Upper lobe of right lung (tissue), 1 donor: ENCODE measurements at regions not wholly inside any gene's neighbourhood (a gene's known extent, or its start where the extent isn't known, plus 50 kb on each side); places are given as distances from the start of the nearest gene placed in this dataset.

Experiments
- ATAC-seq: fragments of 200-7000 bp; cut with Tn5 transposase; one replicate; pipeline ENCODE4 v1.9.1; 2020; ENCODE audit warnings: mild to moderate bottlenecking, moderate library complexity
- DNase-seq: peaks from one replicate; pipeline ENCODE4 v3.0.0-alpha.2; 2020
- H3K27ac ChIP-seq: fragments of 200-600 bp; one replicate; pipeline ENCODE4 v1.8.0; 2022
- H3K27me3 ChIP-seq: fragments of 200-600 bp; one replicate; pipeline ENCODE4 v1.8.0; 2022; ENCODE audit warnings: mild to moderate bottlenecking
- H3K36me3 ChIP-seq: fragments of 200-600 bp; one replicate; pipeline ENCODE4 v1.8.0; 2022
- H3K4me1 ChIP-seq: fragments of 200-600 bp; one replicate; pipeline ENCODE4 v1.8.0; 2022
- H3K4me3 ChIP-seq: fragments of 200-600 bp; one replicate; pipeline ENCODE4 v1.8.0; 2022; ENCODE audit warnings: mild to moderate bottlenecking
- H3K9me3 ChIP-seq: fragments of 200-600 bp; one replicate; pipeline ENCODE4 v1.8.0; 2022
- CTCF ChIP-seq: fragments of 200-600 bp; IDR thresholded peaks from one replicate; pipeline ENCODE4 v1.8.0; 2022; ENCODE audit warnings: antibody characterized with exemption
- intact Hi-C: fragments of 100-400 bp; cut with DNase I; formaldehyde crosslinking; loops from one replicate; pipeline ENCODE4 v1.11.0; 2022
- donor health status: DM: no; HTN: yes; CAD: no; lungs with severe emphysema.

- no peak for TF ChIP-seq CTCF
- no peaks in the 10 kb centered on the region for H3K36me3 ChIP-seq
- no peaks in the 10 kb centered on the region for H3K27me3 ChIP-seq
- no peak for DNase-seq
- H3K9me3 ChIP-seq, result no peaks in the 10 kb centered on the region
- H3K4me3 ChIP-seq, result no peak overlapping the region
- intact Hi-C loops, result no loop called here
- ATAC-seq, result no peak
- no peak overlapping the region for H3K27ac ChIP-seq
- H3K4me1 ChIP-seq, result no peaks in the 10 kb centered on the region
Measured at GRCh38 chr2:217404236-217404760, 544.4 kb upstream of the TNP1 start.

DNA sequence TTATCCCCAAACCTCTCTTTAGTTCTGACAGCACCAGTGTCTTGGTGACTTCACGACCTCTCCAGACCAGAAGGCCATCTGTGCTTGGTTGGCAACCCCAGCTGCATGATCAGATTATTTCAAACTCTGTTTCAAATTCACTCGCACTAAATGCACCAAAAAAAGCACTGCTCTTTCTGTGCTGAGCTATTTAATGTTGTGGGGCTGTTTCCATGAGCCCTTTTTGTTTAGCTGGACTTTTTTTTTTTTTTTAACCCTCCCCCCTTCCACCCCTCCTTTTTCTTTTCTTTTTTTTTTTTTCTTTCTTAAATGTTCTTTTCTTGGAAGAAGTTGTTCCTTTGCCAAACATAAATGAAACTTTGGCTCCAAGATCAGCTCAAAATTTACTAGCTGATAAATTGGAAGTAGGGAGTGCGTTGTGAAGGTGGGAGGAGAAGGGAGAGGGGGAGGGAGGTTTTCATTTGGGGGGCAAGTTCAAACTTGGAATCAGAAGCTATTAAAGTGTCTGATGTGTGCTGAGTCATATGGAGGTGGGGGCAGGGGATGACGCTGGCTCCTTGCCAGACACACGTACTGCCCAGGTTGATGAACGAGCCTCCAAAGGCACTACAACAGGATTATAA lies 543.0 kb upstream of the TNP1 start:
- Histone ChIP-seq H3K9me3 (no peaks in the 10 kb centered on the region), H3K4me1 (no peaks in the 10 kb centered on the region), H3K27me3 (no peaks in the 10 kb centered on the region), H3K36me3 (no peaks in the 10 kb centered on the region), H3K4me3 (no peak overlapping the region), H3K27ac (no peak overlapping the region)
- TF ChIP-seq CTCF, result no peak
- DNase-seq, result no peak
- no peak for ATAC-seq
- intact Hi-C loops, result no loop called here

- Histone ChIP-seq H3K9me3 (no peaks in the 10 kb centered on the region), H3K27ac (no peak overlapping the region), H3K27me3 (no peaks in the 10 kb centered on the region), H3K36me3 (no peaks in the 10 kb centered on the region), H3K4me1 (no peaks in the 10 kb centered on the region), H3K4me3 (no peak overlapping the region)
- intact Hi-C loops, result no loop called here
- ATAC-seq (no peak), DNase-seq (no peak)
- no peak for TF ChIP-seq CTCF
Measured at GRCh38 chr2:217402144-217402543, 542.3 kb upstream of the TNP1 start.

DNA sequence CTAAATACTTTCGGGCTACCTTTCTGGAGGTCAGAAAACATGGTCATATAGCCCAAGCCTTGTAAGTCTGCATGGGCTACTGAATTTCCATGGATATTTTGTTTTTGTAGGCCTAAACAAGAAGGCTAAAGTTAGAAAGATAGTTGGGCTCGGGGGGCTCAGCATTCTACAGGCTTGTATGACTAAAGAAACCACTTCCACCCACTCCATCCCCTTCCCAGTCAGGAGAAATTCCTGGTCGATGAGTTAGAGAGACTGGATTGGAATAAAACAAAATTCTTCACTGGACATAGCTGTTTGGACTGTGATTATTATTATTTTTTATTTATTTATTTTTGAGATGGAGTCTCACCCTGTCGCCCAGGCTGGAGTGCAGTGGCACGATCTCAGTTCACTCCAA lies 539.4 kb upstream of the TNP1 start:
- Histone ChIP-seq H3K4me1 (no peaks in the 10 kb centered on the region), H3K27me3 (no peaks in the 10 kb centered on the region), H3K36me3 (no peaks in the 10 kb centered on the region), H3K27ac (no peak overlapping the region), H3K9me3 (no peaks in the 10 kb centered on the region), H3K4me3 (no peak overlapping the region)
- DNase-seq (no peak), ATAC-seq (no peak)
- intact Hi-C loops, result no loop called here
- TF ChIP-seq CTCF, result no peak

DNA sequence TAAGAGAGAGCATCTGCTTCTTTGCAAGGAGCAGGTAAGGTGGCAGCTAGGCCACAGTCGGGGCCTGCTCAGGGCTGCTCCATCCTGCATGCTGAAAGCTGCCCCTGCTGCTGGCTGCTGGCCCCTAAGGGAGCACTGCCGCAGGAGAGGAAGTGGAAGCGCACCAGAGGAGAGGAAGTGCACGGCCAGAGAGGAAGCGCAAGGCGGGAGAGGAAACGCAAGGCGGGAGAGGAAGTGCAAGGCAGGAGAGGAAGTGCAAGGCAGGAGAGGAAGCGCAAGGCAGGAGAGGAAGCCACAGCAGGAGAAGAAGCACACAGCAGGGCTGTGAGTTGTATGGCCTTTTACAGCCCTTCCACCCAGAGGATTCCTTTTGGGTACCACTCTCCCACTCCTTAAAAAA lies 539.0 kb upstream of the TNP1 start:
- intact Hi-C loops, result no loop called here
- Histone ChIP-seq H3K4me3 (no peak overlapping the region), H3K27me3 (no peaks in the 10 kb centered on the region), H3K9me3 (no peaks in the 10 kb centered on the region), H3K27ac (no peak overlapping the region), H3K36me3 (no peaks in the 10 kb centered on the region), H3K4me1 (no peaks in the 10 kb centered on the region)
- DNase-seq (no peak), ATAC-seq (peak; percentile 58)
- no peak for TF ChIP-seq CTCF

DNA sequence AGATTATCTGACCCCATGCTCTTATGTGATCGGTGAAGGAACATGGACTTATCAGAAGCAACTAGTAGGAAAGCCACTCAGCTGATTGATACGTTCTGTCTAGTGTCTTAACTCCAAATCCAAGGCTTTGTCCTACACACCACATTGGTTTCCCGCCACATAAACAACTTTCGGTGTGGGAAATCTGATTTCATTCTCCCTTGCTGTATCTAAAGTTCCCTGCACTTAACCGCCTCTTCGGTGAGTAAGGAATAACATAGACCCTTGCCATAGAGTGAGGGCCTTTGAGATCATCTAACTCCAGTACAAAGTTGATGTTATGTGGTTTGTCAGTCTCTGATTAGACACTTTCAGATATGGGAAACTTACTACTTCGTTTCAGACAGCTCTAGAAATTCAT lies 538.2 kb upstream of the TNP1 start:
- no peak overlapping the region for H3K27ac ChIP-seq
- no peaks in the 10 kb centered on the region for H3K9me3 ChIP-seq
- no peaks in the 10 kb centered on the region for H3K27me3 ChIP-seq
- intact Hi-C loops, result no loop called here
- DNase-seq (no peak), ATAC-seq (no peak)
- no peak overlapping the region for H3K4me3 ChIP-seq
- no peaks in the 10 kb centered on the region for H3K36me3 ChIP-seq
- no peak for TF ChIP-seq CTCF
- no peaks in the 10 kb centered on the region for H3K4me1 ChIP-seq
